Peyer's patch (tissue), 4 donors: ENCODE measurements at regions not wholly inside any gene's neighbourhood (a gene's known extent, or its start where the extent isn't known, plus 50 kb on each side); places are given as distances from the start of the nearest gene placed in this dataset.
"Not testable (repeated sequence)": the region's sequence is repeated elsewhere in the genome, so short reads cannot be mapped to it uniquely, and the experiment has no call there.

Source experiments
- DNase-seq, 3 donors: peaks; one replicate each; pipeline ENCODE4 v3.0.0-alpha.2; 2017 to 2019
- H3K27ac ChIP-seq, 4 donors: fragments of 200-600 bp; sonication (generic); one replicate each; pipeline ENCODE4 v1.5.1; 2016 to 2019
- H3K27me3 ChIP-seq, 2 donors: fragments of 200-600 bp; sonication (generic); one replicate each; pipeline ENCODE4 v1.5.1; 2019
- H3K36me3 ChIP-seq, 3 donors: fragments of 200-600 bp; sonication (generic); one replicate each; pipeline ENCODE4 v1.5.1; 2016 to 2019
- H3K4me1 ChIP-seq, 4 donors: fragments of 200-600 bp; sonication (generic); one replicate each; pipeline ENCODE4 v1.5.1; 2016 to 2019
- H3K4me3 ChIP-seq, 4 donors: fragments of 200-600 bp; sonication (generic); 1 replicate in 3 of 4; 2 replicates in 1 of 4; pipeline ENCODE4 v1.5.1; 2016 to 2019; ENCODE audit warnings: mild to moderate bottlenecking in 1 of 4
- H3K9me3 ChIP-seq, 4 donors: fragments of 200-600 bp; sonication (generic); one replicate each; pipeline ENCODE4 v1.5.1; 2016 to 2019; ENCODE audit warnings: mild to moderate bottlenecking in 1 of 4
- CTCF ChIP-seq, 6 experiments: fragments of 450-650 bp in 4 of 6; fragments of 200-600 bp in 2 of 6; sonication (generic) in 1 of 6; IDR thresholded peaks; one replicate each; pipeline ENCODE4 v1.5.1; 2017 to 2019; ENCODE audit warnings: antibody characterized with exemption in 6 of 6, mild to moderate bottlenecking in 3 of 6, moderate library complexity in 1 of 6
- POLR2A ChIP-seq, 2 donors: fragments of 450-650 bp; IDR thresholded peaks; one replicate each; pipeline ENCODE4 v1.5.1; 2017; ENCODE audit warnings: antibody characterized with exemption in 2 of 2, mild to moderate bottlenecking in 2 of 2, moderate library complexity in 2 of 2

DNA sequence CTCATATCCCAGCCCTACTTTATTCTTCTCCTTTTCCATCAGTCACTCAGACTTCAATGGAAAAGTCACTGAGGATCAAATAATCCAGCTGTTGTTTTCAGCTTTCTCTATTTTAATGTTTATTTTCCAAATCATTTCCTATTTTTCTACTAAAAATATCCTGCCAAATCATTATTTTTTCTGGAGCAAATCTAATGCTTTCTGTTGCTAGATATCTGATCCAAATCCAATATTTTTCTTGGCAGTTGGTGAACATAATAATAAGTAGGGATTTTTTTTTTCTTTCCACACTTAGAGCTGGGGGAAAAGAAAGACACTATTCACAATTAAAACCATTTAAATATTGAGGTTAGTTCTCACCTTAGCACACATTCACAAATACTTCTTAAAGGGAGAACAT, 656.1 kb downstream of the DACH1 start:
- DNase-seq = no peak
- Histone ChIP-seq H3K27ac (no peak overlapping the region), H3K27me3 (no peaks in the 10 kb centered on the region), H3K4me1 (no peaks in the 10 kb centered on the region), H3K4me3 (no peak overlapping the region), H3K36me3 (no peaks in the 10 kb centered on the region), H3K9me3 (no peaks in the 10 kb centered on the region)
- TF ChIP-seq POLR2A (IDR thresholded peaks at IDR 0.05) (no peak), CTCF (IDR thresholded peaks at IDR 0.05) (no peak)

DNA sequence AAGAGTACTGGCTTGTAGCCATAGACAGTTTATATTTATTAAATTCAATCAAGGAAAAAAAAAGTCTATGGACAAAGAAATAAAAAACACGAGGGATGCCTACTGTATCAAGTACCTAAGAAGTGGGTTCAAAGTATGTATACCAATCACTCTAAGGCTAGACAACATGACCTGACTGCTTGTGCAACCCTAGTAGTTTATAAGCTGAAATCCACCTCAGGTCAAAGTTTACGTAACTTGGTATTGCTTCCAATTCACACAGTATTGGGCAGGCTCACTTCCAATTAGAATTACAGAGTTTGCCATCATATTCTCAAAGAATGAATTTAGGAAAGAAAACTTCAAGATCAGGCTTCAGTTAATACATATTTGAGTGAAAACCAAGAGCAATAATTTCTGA, 657.8 kb downstream of the DACH1 start:
- Histone ChIP-seq H3K36me3 (no peaks in the 10 kb centered on the region), H3K27ac (no peak overlapping the region), H3K4me3 (no peak overlapping the region), H3K4me1 (no peaks in the 10 kb centered on the region), H3K27me3 (no peaks in the 10 kb centered on the region), H3K9me3 (no peaks in the 10 kb centered on the region)
- no peak for DNase-seq
- no peak for TF ChIP-seq CTCF (IDR thresholded peaks at IDR 0.05)
- TF ChIP-seq POLR2A (IDR thresholded peaks at IDR 0.05) = no peak

GRCh38 chr13:71184583-71184982, 682.4 kb downstream of the DACH1 start:
- not testable (repeated sequence) for H3K9me3 ChIP-seq, DNase-seq, H3K27me3 ChIP-seq, H3K36me3 ChIP-seq, H3K4me1 ChIP-seq, H3K27ac ChIP-seq, H3K4me3 ChIP-seq

GRCh38 chr13:71183352-71183751, 683.7 kb downstream of the DACH1 start:
- DNase-seq, H3K4me1 ChIP-seq, H3K9me3 ChIP-seq, H3K36me3 ChIP-seq, H3K27ac ChIP-seq, H3K4me3 ChIP-seq, H3K27me3 ChIP-seq: not testable (repeated sequence)

GRCh38 chr13:71171740-71172139, 695.3 kb downstream of the DACH1 start:
- H3K36me3 ChIP-seq = no peaks in the 10 kb centered on the region
- H3K4me1 ChIP-seq = no peaks in the 10 kb centered on the region
- H3K27me3 ChIP-seq = no peaks in the 10 kb centered on the region
- TF ChIP-seq CTCF (IDR thresholded peaks at IDR 0.05) (no peak), POLR2A (IDR thresholded peaks at IDR 0.05) (no peak)
- H3K4me3 ChIP-seq = no peak overlapping the region
- DNase-seq = no peak
- no peaks in the 10 kb centered on the region for H3K9me3 ChIP-seq
- no peak overlapping the region for H3K27ac ChIP-seq

GRCh38 chr13:71169180-71169579, 697.8 kb downstream of the DACH1 start:
- DNase-seq = no peak
- H3K27me3 ChIP-seq = no peaks in the 10 kb centered on the region
- TF ChIP-seq POLR2A (IDR thresholded peaks at IDR 0.05) (no peak), CTCF (IDR thresholded peaks at IDR 0.05) (no peak)
- no peaks in the 10 kb centered on the region for H3K9me3 ChIP-seq
- no peaks in the 10 kb centered on the region for H3K36me3 ChIP-seq
- H3K27ac ChIP-seq = no peak overlapping the region
- H3K4me3 ChIP-seq = no peak overlapping the region
- H3K4me1 ChIP-seq = no peaks in the 10 kb centered on the region

- H3K9me3 ChIP-seq = no peaks in the 10 kb centered on the region
- DNase-seq = no peak
- no peaks in the 10 kb centered on the region for H3K4me1 ChIP-seq
- no peak for TF ChIP-seq POLR2A (IDR thresholded peaks at IDR 0.05)
- TF ChIP-seq CTCF (IDR thresholded peaks at IDR 0.05) = no peak
- no peak overlapping the region for H3K27ac ChIP-seq
- no peak overlapping the region for H3K4me3 ChIP-seq
- no peaks in the 10 kb centered on the region for H3K27me3 ChIP-seq
- H3K36me3 ChIP-seq = no peaks in the 10 kb centered on the region
These were observed 710.5 kb downstream of the DACH1 start for GRCh38 chr13:71156550-71156949.
